ENCODE measurements at regions not wholly inside any gene's neighbourhood (a gene's known extent, or its start where the extent isn't known, plus 50 kb on each side); places are given as distances from the start of the nearest gene placed in this dataset.

DNA sequence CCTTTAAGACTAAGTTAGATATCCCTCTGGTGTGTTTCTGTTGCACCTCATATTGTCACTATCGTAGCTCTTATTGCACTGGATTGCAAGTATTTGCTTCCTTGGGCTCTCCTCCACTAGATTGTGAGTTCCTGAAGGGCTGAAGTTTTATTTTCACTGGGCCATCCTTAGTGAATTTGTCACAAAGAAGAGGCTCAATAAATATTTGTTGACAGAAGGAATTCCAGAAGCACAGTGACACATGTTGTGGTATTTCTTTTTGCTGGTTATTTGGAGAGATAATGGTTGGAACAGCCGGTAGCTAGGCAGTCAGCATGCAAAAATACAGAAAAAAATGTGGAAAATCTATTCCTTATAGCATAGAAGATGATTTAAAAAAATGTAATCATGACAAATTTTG lies 129.9 kb upstream of the ZRANB2 start:
- TF ChIP-seq CTCF (conservative IDR thresholded peaks at IDR 0.05 in 1 of 2, IDR thresholded peaks at IDR 0.05 in 1 of 2; ENCODE audit: extremely low read depth in 1 of 2, insufficient read depth in 1 of 2, low read depth in 1 of 2, low read length in 2 of 2) (no peak), EZH2 (IDR thresholded peaks at IDR 0.05; ENCODE audit: borderline replicate concordance, low read length) (no peak)

Measured in mammary epithelial cell (primary cell).